ENCODE measurements at regions not wholly inside any gene's neighbourhood (a gene's known extent, or its start where the extent isn't known, plus 50 kb on each side); places are given as distances from the start of the nearest gene placed in this dataset.

GRCh38 chr18:1968801-1969498 lies 602.4 kb downstream of the METTL4 start:
- no peak for DNase-seq

GRCh38 chr18:1976484-1976883 lies 594.8 kb downstream of the METTL4 start:
- DNase-seq = no peak

GRCh38 chr18:1982056-1982455 lies 589.2 kb downstream of the METTL4 start:
- DNase-seq = no peak

GRCh38 chr18:1983746-1984515 lies 587.4 kb downstream of the METTL4 start:
- no peak for DNase-seq

- DNase-seq = no peak
Measured at GRCh38 chr18:1993866-1994265, 577.4 kb downstream of the METTL4 start.

GRCh38 chr18:1994471-1994870 lies 576.8 kb downstream of the METTL4 start:
- no peak for DNase-seq

GRCh38 chr18:1995041-1995612 lies 576.2 kb downstream of the METTL4 start:
- no peak for DNase-seq

DNA sequence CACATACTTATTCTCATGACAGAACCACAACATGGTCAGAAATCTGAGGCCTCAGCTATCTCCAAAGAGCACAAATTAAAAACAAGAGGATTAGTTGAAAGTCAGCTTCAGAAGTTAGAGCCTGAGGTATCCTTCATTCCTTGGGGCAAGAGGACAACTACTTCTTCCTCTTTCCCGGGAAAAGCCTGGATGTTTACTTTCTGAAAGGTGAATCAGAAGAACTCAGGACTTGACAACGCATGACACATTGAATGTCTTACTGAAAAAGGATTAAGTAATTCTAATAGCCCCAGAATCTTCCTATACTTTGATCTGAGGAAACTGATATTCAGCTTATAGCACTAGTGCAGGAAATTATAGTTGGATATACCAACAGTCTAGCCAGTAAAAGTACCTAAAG lies 573.2 kb downstream of the METTL4 start:
- DNase-seq = no peak

- DNase-seq = no peak
Measured at GRCh38 chr18:1999387-1999786, 571.9 kb downstream of the METTL4 start.

- DNase-seq = no peak
Measured at GRCh38 chr18:2002151-2002550, 569.2 kb downstream of the METTL4 start.

DNA sequence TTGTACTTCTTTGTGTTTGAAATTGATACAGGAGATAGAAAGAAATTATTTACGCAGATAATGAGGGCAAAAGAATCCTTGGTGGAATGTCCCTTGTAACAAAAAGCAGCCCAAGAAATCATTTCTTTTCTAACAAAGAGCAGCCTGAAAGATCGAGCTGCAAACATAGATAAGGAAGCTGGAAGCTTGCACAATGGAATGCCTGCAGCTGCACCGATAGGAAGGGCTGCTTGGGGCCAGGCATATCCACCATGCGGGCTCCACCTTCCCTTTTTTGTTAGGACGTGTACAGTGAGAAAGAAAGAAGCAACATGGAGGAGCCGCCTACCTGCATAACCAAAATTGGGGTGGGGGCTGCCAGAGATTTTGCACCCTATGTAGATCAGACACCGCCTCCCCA lies 568.7 kb downstream of the METTL4 start:
- DNase-seq = no peak

DNA sequence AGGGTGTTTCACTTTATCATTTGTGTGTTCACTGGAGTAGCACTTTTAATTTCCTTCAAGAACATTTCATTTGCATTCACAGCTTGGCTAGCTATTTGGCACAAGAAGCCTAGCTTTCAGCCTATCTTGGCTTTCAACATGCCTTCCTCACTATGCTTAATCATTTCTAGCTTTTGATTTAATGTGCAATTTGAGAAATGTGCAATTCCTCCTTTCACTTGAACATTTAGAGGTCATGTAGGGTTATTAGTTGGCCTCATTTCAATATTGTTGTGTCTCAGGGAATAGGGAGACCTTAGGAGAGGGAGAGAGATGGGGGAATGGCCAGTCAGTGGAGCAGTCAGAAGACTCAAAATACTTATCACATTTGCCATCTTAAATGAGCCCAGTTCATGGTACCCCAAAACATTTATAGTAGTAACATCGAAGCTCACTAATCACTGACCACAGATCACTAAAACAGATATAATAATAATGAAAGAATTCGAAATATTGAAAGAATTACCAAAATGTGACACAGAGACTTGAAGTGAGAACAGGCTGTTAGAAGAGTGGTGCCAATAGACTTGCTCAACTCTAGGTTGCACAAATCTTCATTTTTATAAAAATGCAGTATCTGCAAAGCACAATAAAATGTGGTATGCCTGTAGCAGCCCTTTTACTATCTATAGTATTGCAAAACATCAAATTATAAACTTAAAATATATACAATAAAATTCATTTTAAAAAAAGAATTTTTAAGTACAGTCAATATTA lies 561.2 kb downstream of the METTL4 start:
- no peak for DNase-seq

DNA sequence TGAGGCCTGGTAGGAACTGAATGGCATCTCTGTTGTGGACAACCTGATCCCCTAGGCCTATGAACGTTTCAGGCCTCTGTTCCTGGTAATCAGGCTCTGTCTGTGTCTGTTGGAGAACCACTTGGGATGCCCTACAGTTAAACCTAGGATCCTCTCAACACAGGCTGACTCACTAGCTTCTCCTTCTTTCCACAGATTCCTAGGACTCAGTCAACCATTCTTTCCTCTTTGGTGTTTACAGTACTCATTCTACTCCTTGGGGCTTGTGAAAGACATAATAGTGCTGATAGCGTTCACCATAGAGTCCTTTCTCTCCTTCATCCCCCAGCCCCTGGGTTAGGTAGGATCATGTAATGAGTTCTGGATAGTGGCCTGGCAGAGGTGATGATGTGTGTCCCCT lies 544.3 kb downstream of the METTL4 start:
- no peak for DNase-seq

DNA sequence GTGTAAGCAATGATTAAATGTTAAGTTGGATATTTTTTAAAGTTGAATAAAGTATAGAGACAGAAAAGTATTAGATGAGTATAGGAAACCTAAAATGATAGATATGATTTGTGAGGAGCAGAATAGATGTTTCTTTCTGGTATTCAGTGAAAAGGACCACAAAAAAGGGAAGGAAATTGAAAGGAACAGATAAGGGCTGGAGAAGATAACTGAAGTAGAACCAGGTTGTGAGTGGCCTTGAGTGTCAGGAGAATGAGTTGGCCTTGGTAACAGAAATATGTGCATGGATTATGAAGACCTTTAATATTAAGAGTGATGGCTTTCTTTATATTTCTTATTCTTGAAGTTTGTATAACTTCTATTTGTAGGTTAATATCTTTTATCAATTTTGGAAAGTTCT lies 543.5 kb downstream of the METTL4 start:
- no peak for DNase-seq

DNA sequence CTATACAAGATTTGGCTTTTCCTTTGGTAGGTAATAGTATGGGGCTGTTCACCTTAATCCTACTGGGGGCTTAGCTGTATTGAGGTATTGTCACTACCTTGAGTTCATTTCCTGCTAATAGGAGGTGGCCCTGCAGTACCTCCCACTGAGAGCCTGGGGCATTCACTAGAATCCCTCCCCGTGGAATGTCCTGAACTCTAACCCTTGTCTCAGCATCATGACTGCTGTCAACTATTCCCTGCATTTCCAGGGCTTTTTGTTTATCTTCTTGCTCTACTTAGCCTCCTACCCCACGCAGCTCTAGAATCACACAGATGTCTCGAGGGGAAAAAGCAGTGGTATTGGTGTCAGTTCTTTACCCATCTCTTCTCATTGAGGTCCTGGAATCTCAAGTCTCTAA lies 542.3 kb downstream of the METTL4 start:
- no peak for DNase-seq

GRCh38 chr18:2030647-2031046 lies 540.7 kb downstream of the METTL4 start:
- no peak for DNase-seq

DNA sequence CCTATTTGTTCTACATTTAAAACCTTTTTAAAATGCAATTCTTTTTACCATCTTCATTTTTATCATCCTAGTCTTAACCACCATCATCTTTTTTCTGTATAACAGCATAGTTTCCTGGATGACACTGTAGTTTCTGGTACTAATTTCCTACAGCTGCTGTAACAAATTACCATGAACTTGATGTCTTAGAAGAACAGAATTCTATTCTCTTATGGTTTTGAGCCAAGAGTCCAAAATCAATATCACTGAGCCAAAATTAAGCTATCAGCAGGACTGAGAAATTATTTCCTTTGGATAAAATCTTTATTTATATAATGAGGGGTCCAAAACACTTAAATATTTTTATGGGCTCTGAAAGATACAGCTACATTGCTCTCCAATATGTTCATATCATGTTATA lies 539.3 kb downstream of the METTL4 start:
- no peak for DNase-seq

GRCh38 chr18:2035056-2035455 lies 536.2 kb downstream of the METTL4 start:
- no peak for DNase-seq

GRCh38 chr18:2036086-2036485 lies 535.2 kb downstream of the METTL4 start:
- no peak for DNase-seq

DNA sequence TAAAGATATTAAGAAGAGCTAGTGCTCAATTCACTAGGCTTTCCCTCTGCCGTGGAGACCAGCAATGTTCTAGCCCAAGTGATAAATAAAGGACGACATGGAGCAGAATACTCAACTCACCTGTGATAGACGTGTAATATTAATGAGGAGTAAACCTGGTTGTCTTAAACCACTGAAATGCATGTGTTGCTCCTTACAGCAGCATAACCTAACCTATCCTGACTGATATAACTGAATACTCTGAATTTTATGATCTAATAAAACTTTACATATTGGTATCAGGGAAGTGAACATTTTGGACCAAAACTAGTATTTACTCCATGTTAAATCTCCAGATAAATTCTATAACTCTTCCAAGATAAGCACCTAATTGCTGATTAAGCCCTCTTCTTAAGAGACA lies 531.0 kb downstream of the METTL4 start:
- DNase-seq = no peak

GRCh38 chr18:2049986-2050385 lies 521.3 kb downstream of the METTL4 start:
- DNase-seq = no peak

GRCh38 chr18:2050702-2051201 lies 520.6 kb downstream of the METTL4 start:
- no peak for DNase-seq

All from occipital lobe (tissue), 1 donor.